A673 (cell line): ENCODE measurements at regions not wholly inside any gene's neighbourhood (a gene's known extent, or its start where the extent isn't known, plus 50 kb on each side); places are given as distances from the start of the nearest gene placed in this dataset.

Experiments
- BruUV-seq: library from RNA; stranded (reverse); fragments of 400-500 nt; replicated peaks from 2 replicates; lab custom pipeline; 2021; lab: Mats Ljungman, UMichigan
- CTCF ChIA-PET: fragments of 300-600 bp; sonication (Branson Sonifier 250); formaldehyde crosslinking; loops from one replicate; lab custom pipeline; 2022; ENCODE audit warnings: antibody characterized with exemption; lab: Charles Lee
- POLR2A ChIA-PET: fragments of 300-600 bp; sonication (Branson Sonifier 250); formaldehyde crosslinking; loops from one replicate; lab custom pipeline; 2022; ENCODE audit warnings: antibody characterized with exemption; ENCODE audit not compliant: low non-redundant PET; lab: Charles Lee
- DNase-seq: peaks from one replicate; pipeline ENCODE4 v3.0.0-alpha.2; 2015; ENCODE audit warnings: low spot score
- H3K27ac ChIP-seq: fragments of 200-600 bp; sonication (generic); 2 replicates; pipeline ENCODE4 v1.5.1; 2016; ENCODE audit warnings: mixed run types, low read depth, mild to moderate bottlenecking, mixed read lengths, antibody characterized with exemption, low read length; ENCODE audit not compliant: poor library complexity, severe bottlenecking
- H3K27me3 ChIP-seq: fragments of 200-600 bp; sonication (generic); replicated peaks from 2 replicates; pipeline ENCODE4 v1.6.1; 2017; ENCODE audit warnings: mixed run types, low read depth, mild to moderate bottlenecking, mixed read lengths, antibody characterized with exemption, low read length; ENCODE audit not compliant: insufficient read depth, poor library complexity
- H3K36me3 ChIP-seq: fragments of 200-600 bp; sonication (generic); 2 replicates; pipeline ENCODE4 v1.6.1; 2016; ENCODE audit warnings: mixed run types, mild to moderate bottlenecking, mixed read lengths, antibody characterized with exemption, low read length; ENCODE audit not compliant: insufficient read depth, poor library complexity, severe bottlenecking
- H3K4me1 ChIP-seq: fragments of 200-600 bp; sonication (generic); 2 replicates; pipeline ENCODE4 v1.6.1; 2017; ENCODE audit warnings: mixed run types, mild to moderate bottlenecking, mixed read lengths, antibody characterized with exemption, low read length; ENCODE audit not compliant: insufficient read depth, poor library complexity, severe bottlenecking
- H3K4me3 ChIP-seq: fragments of 200-600 bp; sonication (generic); 2 replicates; pipeline ENCODE4 v1.5.1; 2016; ENCODE audit warnings: low read depth, mixed run types, mild to moderate bottlenecking, mixed read lengths, low read length; ENCODE audit not compliant: poor library complexity, severe bottlenecking
- H3K9me3 ChIP-seq: fragments of 200-600 bp; sonication (generic); 2 replicates; pipeline ENCODE4 v1.6.1; 2016; ENCODE audit warnings: mixed run types, low read depth, mild to moderate bottlenecking, mixed read lengths, antibody characterized with exemption, low read length; ENCODE audit not compliant: poor library complexity, severe bottlenecking
- EZH2 ChIP-seq: fragments of 200-600 bp; sonication (generic); IDR thresholded peaks from 2 replicates; pipeline ENCODE4 v1.6.1; 2017; ENCODE audit warnings: borderline replicate concordance, low read depth, mild to moderate bottlenecking, mixed read lengths, antibody characterized with exemption, low read length; ENCODE audit not compliant: poor library complexity, severe bottlenecking
- intact Hi-C: fragments of 100-400 bp; cut with micrococcal nuclease; formaldehyde crosslinking; loops from one replicate; pipeline ENCODE4 v1.10.0; 2022; ENCODE audit not compliant: unreplicated experiment
- TF ChIP-seq, protein P1 (sequence below): fragments of 300-800, 200-600 bp; sonication (generic); conservative IDR thresholded peaks from 2 replicates; pipeline ENCODE4 v1.5.1; 2017; ENCODE audit warnings: low read depth, mild to moderate bottlenecking, antibody characterized with exemption, low read length, moderate library complexity, mixed read lengths

DNA sequence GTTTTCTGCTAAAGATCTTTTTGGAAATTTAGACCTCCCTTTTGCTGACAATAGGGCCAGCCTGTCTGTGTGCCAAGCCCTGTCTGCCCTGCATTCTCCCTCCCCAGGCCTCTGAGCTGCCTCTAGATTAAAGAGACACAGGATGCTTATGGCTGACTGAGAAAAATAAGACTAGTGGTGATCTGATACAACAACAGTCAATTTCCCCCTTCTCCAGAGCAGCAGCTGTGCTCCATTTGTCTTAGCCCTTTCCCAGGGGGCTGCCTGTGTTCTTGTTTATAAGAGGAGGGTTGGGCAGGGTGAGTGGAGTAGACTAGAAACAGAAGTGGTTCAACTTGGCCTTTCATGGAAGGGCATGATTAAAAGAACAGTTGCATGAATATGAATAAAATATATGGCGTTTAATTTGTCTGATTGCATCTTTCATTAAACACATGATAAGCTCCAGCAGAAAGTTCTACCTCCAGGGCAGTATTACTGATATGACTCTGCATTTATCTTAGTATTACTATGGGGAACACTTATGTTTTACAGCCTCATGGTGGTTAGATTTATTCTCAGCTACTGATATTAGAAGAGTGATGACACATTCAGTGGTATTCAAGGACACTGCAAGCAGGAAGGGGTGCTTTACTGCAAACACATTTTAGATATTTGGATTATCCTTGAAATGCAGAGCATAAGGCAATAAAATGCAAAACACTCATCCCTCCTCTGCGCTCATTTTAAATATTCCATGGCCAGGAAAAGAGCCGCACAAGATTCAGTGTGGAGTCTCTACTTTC lies 150.2 kb upstream of the CLEC14A start:
- TF ChIP-seq EZH2, result no peak
- TF ChIP-seq, protein P1, sequence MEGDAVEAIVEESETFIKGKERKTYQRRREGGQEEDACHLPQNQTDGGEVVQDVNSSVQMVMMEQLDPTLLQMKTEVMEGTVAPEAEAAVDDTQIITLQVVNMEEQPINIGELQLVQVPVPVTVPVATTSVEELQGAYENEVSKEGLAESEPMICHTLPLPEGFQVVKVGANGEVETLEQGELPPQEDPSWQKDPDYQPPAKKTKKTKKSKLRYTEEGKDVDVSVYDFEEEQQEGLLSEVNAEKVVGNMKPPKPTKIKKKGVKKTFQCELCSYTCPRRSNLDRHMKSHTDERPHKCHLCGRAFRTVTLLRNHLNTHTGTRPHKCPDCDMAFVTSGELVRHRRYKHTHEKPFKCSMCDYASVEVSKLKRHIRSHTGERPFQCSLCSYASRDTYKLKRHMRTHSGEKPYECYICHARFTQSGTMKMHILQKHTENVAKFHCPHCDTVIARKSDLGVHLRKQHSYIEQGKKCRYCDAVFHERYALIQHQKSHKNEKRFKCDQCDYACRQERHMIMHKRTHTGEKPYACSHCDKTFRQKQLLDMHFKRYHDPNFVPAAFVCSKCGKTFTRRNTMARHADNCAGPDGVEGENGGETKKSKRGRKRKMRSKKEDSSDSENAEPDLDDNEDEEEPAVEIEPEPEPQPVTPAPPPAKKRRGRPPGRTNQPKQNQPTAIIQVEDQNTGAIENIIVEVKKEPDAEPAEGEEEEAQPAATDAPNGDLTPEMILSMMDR, result peak; percentile 42
- H3K36me3 ChIP-seq, result no peaks in the 10 kb centered on the region
- H3K27ac ChIP-seq, result no peak overlapping the region
- H3K4me3 ChIP-seq, result no peak overlapping the region
- H3K4me1 ChIP-seq, result peaks cover 14% of the 10 kb centered on the region
- CTCF ChIA-PET, result no interaction called here
- no TSS peak for BruUV-seq
- POLR2A ChIA-PET, result no interaction called here
- intact Hi-C loops, result no loop called here
- no peaks in the 10 kb centered on the region for H3K27me3 ChIP-seq
- peak; percentile 74 for DNase-seq
- no peaks in the 10 kb centered on the region for H3K9me3 ChIP-seq

DNA sequence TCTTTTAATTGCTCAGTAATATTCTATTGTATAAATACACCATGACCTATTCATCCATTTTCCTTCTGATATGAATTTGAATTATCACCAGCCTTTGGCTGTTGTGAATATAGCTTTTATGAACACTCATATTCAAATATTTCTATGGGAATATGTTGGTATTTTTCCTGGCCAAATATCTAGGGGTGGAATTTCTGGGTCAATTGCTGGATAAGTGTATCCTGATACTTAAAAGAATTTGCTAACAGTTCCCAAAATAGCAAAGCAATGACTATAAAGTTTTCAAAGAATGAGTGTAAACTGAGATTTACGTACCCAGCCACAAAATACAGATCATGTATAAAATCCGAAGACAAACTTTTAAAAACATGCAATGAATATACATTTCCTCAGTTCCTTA lies 148.7 kb upstream of the CLEC14A start:
- CTCF ChIA-PET, result no interaction called here
- H3K36me3 ChIP-seq, result no peaks in the 10 kb centered on the region
- peaks cover 14% of the 10 kb centered on the region for H3K4me1 ChIP-seq
- POLR2A ChIA-PET, result no interaction called here
- no peak overlapping the region for H3K27ac ChIP-seq
- no peak for TF ChIP-seq EZH2
- TF ChIP-seq, protein P1, result no peak
- H3K9me3 ChIP-seq, result no peaks in the 10 kb centered on the region
- intact Hi-C loops, result no loop called here
- no TSS peak for BruUV-seq
- no peaks in the 10 kb centered on the region for H3K27me3 ChIP-seq
- H3K4me3 ChIP-seq, result no peak overlapping the region
- no peak for DNase-seq

DNA sequence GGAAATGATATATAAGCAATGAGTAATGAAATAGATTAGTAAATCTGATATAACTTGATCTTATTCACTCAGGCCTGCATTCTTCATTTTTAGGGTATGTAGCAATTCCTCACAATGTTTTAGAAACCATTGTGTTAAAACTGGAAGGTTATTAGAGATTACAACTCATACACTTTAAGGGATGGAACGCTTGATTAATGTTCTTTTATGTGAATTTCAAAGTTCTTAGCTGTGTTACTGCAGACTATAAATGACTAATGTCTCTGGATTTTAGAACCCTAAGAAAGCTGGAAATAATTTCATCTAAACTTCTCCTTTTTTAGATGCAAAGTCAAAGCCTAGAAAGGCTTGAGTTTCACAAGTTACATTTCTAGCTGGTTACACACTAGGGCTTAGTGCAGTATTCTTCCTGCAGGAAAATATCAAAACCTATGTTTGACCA lies 148.2 kb upstream of the CLEC14A start:
- H3K36me3 ChIP-seq, result no peaks in the 10 kb centered on the region
- TF ChIP-seq, protein P1, result no peak
- TF ChIP-seq EZH2, result no peak
- H3K27me3 ChIP-seq, result no peaks in the 10 kb centered on the region
- no peak overlapping the region for H3K27ac ChIP-seq
- ChIA-PET POLR2A (no interaction called here), CTCF (no interaction called here)
- DNase-seq, result no peak
- intact Hi-C loops, result no loop called here
- no TSS peak for BruUV-seq
- H3K4me1 ChIP-seq, result peaks cover 14% of the 10 kb centered on the region
- H3K9me3 ChIP-seq, result no peaks in the 10 kb centered on the region
- H3K4me3 ChIP-seq, result no peak overlapping the region
